ENCODE measurements at regions not wholly inside any gene's neighbourhood (a gene's known extent, or its start where the extent isn't known, plus 50 kb on each side); places are given as distances from the start of the nearest gene placed in this dataset.

DNA sequence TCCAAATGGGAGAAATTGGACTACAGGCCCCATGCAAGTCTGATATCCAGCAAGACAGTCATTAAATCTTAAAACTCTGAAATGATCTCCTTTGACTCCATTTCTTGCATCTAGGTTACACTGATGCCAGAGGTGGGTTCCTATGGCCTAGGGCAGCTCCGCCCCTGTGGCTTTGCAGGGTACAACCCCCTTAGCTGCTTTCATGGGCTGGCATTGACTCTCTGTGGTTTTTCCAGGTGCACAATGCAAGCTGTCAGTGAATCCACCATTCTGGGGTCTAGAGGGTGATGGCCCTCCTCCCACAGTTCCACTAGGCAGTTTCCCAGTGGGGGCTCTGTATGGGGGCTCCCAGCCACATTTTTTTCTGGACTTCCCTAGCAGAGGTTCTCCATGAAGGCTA is 228.5 kb upstream of the ADAMTS3 start:
- no peak for TF ChIP-seq ELF4 (IDR thresholded peaks at IDR 0.05)
- no peak for TF ChIP-seq SP1 (IDR thresholded peaks at IDR 0.05)
- TF ChIP-seq SUZ12 (IDR thresholded peaks at IDR 0.05) = no peak
- TF ChIP-seq FOXK2 (IDR thresholded peaks at IDR 0.05) = no peak
- TF ChIP-seq NFRKB (IDR thresholded peaks at IDR 0.05) = no peak
- TF ChIP-seq, protein P1, sequence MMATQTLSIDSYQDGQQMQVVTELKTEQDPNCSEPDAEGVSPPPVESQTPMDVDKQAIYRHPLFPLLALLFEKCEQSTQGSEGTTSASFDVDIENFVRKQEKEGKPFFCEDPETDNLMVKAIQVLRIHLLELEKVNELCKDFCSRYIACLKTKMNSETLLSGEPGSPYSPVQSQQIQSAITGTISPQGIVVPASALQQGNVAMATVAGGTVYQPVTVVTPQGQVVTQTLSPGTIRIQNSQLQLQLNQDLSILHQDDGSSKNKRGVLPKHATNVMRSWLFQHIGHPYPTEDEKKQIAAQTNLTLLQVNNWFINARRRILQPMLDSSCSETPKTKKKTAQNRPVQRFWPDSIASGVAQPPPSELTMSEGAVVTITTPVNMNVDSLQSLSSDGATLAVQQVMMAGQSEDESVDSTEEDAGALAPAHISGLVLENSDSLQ (IDR thresholded peaks at IDR 0.05) = no peak
- TF ChIP-seq LEF1 (IDR thresholded peaks at IDR 0.05; ENCODE audit: borderline replicate concordance) = no peak
- no peak for TF ChIP-seq FOXA1 (IDR thresholded peaks at IDR 0.05)
